OCI-M2 (cell line): ENCODE measurements at regions not wholly inside any gene's neighbourhood (a gene's known extent, or its start where the extent isn't known, plus 50 kb on each side); places are given as distances from the start of the nearest gene placed in this dataset.

ENCODE experiments used
- DNase-seq: peaks from one replicate; lab custom pipeline; 2025; ENCODE audit not compliant: unreplicated experiment; lab: John Stamatoyannopoulos, UW

- no peak for DNase-seq
These were observed 54.6 kb downstream of the ARL4A start for GRCh38 chr7:12741951-12742575.

GRCh38 chr7:12746211-12746610 lies 58.8 kb downstream of the ARL4A start:
- DNase-seq = no peak

GRCh38 chr7:12747687-12748306 lies 60.4 kb downstream of the ARL4A start:
- DNase-seq = no peak

- DNase-seq = no peak
These were observed 61.6 kb downstream of the ARL4A start for GRCh38 chr7:12749069-12749468.

GRCh38 chr7:12749746-12750145 lies 62.3 kb downstream of the ARL4A start:
- DNase-seq = no peak

- DNase-seq = no peak
These were observed 64.3 kb downstream of the ARL4A start for GRCh38 chr7:12751764-12752163.

- no peak for DNase-seq
These were observed 66.7 kb downstream of the ARL4A start for GRCh38 chr7:12754179-12754578.

- DNase-seq = no peak
These were observed 69.4 kb downstream of the ARL4A start for GRCh38 chr7:12756821-12757220.

- DNase-seq = no peak
These were observed 70.0 kb downstream of the ARL4A start for GRCh38 chr7:12757443-12757842.

GRCh38 chr7:12759151-12759550 lies 71.7 kb downstream of the ARL4A start:
- no peak for DNase-seq

GRCh38 chr7:12761111-12761510 lies 73.7 kb downstream of the ARL4A start:
- no peak for DNase-seq

GRCh38 chr7:12761691-12762090 lies 74.3 kb downstream of the ARL4A start:
- no peak for DNase-seq

- DNase-seq = no peak
These were observed 77.0 kb downstream of the ARL4A start for GRCh38 chr7:12764458-12764891.

GRCh38 chr7:12765431-12766100 lies 78.1 kb downstream of the ARL4A start:
- DNase-seq = no peak

- no peak for DNase-seq
These were observed 79.0 kb downstream of the ARL4A start for GRCh38 chr7:12766416-12766815.

GRCh38 chr7:12768948-12769347 lies 81.5 kb downstream of the ARL4A start:
- DNase-seq = no peak

GRCh38 chr7:12769444-12769843 lies 82.0 kb downstream of the ARL4A start:
- DNase-seq = no peak

- no peak for DNase-seq
These were observed 83.0 kb downstream of the ARL4A start for GRCh38 chr7:12770227-12770975.

- DNase-seq = no peak
These were observed 84.0 kb downstream of the ARL4A start for GRCh38 chr7:12771378-12771877.

- no peak for DNase-seq
These were observed 85.3 kb downstream of the ARL4A start for GRCh38 chr7:12772768-12773167.

- no peak for DNase-seq
These were observed 89.8 kb downstream of the ARL4A start for GRCh38 chr7:12777257-12777656.

GRCh38 chr7:12779947-12780346 lies 92.5 kb downstream of the ARL4A start:
- DNase-seq = no peak
